GM23338 (cell line): ENCODE measurements at regions not wholly inside any gene's neighbourhood (a gene's known extent, or its start where the extent isn't known, plus 50 kb on each side); places are given as distances from the start of the nearest gene placed in this dataset.

ENCODE experiments used
- EZH2 ChIP-seq: fragments of 200-600 bp; sonication (generic); IDR thresholded peaks from one replicate; pipeline ENCODE4 v1.8.0; 2017; ENCODE audit warnings: antibody characterized with exemption, mild to moderate bottlenecking, low read depth; ENCODE audit not compliant: unreplicated experiment
- EZH2phosphoT487 ChIP-seq: fragments of 200-600 bp; sonication (generic); IDR thresholded peaks from one replicate; pipeline ENCODE4 v1.8.1; 2018; ENCODE audit warnings: antibody characterized with exemption; ENCODE audit not compliant: unreplicated experiment
- POLR2AphosphoS5 ChIP-seq: IDR thresholded peaks from 2 replicates; pipeline ENCODE4 v1.6.1; 2016; ENCODE audit warnings: antibody characterized with exemption, low read depth
- REST ChIP-seq: IDR thresholded peaks from one replicate; pipeline ENCODE4 v1.6.1; 2018; ENCODE audit warnings: antibody characterized with exemption; ENCODE audit not compliant: unreplicated experiment
- STAT1 ChIP-seq: IDR thresholded peaks from one replicate; pipeline ENCODE4 v1.6.1; 2016; ENCODE audit warnings: antibody characterized with exemption; ENCODE audit not compliant: unreplicated experiment
- TF ChIP-seq, protein P1 (sequence below), 2 experiments: fragments of 200-600 bp in 1 of 2; sonication (generic) in 1 of 2; conservative IDR thresholded peaks; 2 replicates each; pipeline versions ENCODE4 v1.5.1 to v1.6.1; 2016 to 2017; ENCODE audit warnings: antibody characterized with exemption in 2 of 2, low read depth in 2 of 2, mild to moderate bottlenecking in 2 of 2, moderate library complexity in 1 of 2

GRCh38 chr6:122530440-122531046, 58.9 kb upstream of the SERINC1 start:
- TF ChIP-seq, protein P1, sequence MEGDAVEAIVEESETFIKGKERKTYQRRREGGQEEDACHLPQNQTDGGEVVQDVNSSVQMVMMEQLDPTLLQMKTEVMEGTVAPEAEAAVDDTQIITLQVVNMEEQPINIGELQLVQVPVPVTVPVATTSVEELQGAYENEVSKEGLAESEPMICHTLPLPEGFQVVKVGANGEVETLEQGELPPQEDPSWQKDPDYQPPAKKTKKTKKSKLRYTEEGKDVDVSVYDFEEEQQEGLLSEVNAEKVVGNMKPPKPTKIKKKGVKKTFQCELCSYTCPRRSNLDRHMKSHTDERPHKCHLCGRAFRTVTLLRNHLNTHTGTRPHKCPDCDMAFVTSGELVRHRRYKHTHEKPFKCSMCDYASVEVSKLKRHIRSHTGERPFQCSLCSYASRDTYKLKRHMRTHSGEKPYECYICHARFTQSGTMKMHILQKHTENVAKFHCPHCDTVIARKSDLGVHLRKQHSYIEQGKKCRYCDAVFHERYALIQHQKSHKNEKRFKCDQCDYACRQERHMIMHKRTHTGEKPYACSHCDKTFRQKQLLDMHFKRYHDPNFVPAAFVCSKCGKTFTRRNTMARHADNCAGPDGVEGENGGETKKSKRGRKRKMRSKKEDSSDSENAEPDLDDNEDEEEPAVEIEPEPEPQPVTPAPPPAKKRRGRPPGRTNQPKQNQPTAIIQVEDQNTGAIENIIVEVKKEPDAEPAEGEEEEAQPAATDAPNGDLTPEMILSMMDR (conservative IDR thresholded peaks at IDR 0.05; ENCODE audit: low read depth in 2 of 2): peak; percentile 79 to 82
- no peak for TF ChIP-seq STAT1
- TF ChIP-seq POLR2AphosphoS5: no peak
- no peak for TF ChIP-seq EZH2phosphoT487
- TF ChIP-seq EZH2: no peak
- TF ChIP-seq REST: no peak
